Glutamatergic neuron (in vitro differentiated cells): ENCODE measurements at regions not wholly inside any gene's neighbourhood (a gene's known extent, or its start where the extent isn't known, plus 50 kb on each side); places are given as distances from the start of the nearest gene placed in this dataset.

ENCODE experiments used
- DNase-seq: peaks from one replicate; pipeline ENCODE4 v3.0.0; 2022
- H3K27ac Mint-ChIP-seq: one replicate; pipeline ENCODE4 v1.8.0; 2020; ENCODE audit warnings: mild to moderate bottlenecking, mixed read lengths, inconsistent platforms; ENCODE audit not compliant: unreplicated experiment
- H3K27me3 Mint-ChIP-seq: one replicate; pipeline ENCODE4 v1.8.0; 2020; ENCODE audit warnings: mild to moderate bottlenecking, moderate library complexity, mixed read lengths, inconsistent platforms; ENCODE audit not compliant: unreplicated experiment
- H3K36me3 Mint-ChIP-seq: one replicate; pipeline ENCODE4 v1.8.0; 2020; ENCODE audit warnings: mild to moderate bottlenecking, mixed read lengths, inconsistent platforms; ENCODE audit not compliant: unreplicated experiment
- H3K4me1 Mint-ChIP-seq: one replicate; pipeline ENCODE4 v1.8.0; 2020; ENCODE audit warnings: mild to moderate bottlenecking, low read depth, mixed read lengths, inconsistent platforms; ENCODE audit not compliant: unreplicated experiment
- H3K4me3 Mint-ChIP-seq: one replicate; pipeline ENCODE4 v1.8.0; 2020; ENCODE audit warnings: mild to moderate bottlenecking, mixed read lengths, inconsistent platforms; ENCODE audit not compliant: unreplicated experiment
- H3K9me3 Mint-ChIP-seq: one replicate; pipeline ENCODE4 v1.8.0; 2020; ENCODE audit warnings: mild to moderate bottlenecking, moderate library complexity, mixed read lengths, inconsistent platforms; ENCODE audit not compliant: unreplicated experiment
- TF ChIP-seq, protein P1 (sequence below): fragments of 200-600 bp; sonication (generic); IDR thresholded peaks from one replicate; pipeline ENCODE4 v1.5.0; 2021; ENCODE audit not compliant: partially characterized antibody, unreplicated experiment

DNA sequence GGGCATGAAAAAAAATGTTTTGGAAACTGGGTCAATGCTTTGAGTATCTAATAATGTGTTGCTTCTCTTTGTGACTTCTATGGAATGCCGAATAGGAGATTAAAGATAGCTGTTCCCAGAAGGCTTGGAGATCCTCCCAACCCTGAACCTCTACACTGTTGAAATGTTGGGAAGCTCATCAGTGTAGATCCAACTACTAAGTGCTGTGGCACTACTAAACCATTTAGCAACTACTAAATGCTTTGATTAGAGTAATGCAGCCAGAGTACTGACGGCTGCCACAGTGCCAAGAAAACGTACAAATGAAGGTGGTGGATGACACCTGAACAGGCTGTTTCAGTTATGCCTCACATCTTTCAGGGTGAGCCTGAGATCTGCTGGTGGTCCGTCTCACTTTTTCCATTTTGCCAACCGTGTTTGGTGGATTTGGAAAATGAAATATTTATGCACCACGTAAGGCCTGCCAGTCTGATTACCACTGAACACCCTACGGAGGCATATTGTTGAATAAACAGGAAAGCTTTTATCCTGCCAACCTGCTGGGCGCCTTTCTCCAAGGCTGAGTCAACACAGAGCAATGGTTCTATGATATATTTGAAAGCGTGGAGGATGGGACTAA is 938.0 kb upstream of the FLRT2 start:
- Mint-ChIP-seq H3K27me3 (no peaks in the 10 kb centered on the region), H3K36me3 (no peaks in the 10 kb centered on the region), H3K27ac (no peak overlapping the region), H3K9me3 (no peaks in the 10 kb centered on the region), H3K4me3 (no peak overlapping the region), H3K4me1 (no peaks in the 10 kb centered on the region)
- TF ChIP-seq, protein P1, sequence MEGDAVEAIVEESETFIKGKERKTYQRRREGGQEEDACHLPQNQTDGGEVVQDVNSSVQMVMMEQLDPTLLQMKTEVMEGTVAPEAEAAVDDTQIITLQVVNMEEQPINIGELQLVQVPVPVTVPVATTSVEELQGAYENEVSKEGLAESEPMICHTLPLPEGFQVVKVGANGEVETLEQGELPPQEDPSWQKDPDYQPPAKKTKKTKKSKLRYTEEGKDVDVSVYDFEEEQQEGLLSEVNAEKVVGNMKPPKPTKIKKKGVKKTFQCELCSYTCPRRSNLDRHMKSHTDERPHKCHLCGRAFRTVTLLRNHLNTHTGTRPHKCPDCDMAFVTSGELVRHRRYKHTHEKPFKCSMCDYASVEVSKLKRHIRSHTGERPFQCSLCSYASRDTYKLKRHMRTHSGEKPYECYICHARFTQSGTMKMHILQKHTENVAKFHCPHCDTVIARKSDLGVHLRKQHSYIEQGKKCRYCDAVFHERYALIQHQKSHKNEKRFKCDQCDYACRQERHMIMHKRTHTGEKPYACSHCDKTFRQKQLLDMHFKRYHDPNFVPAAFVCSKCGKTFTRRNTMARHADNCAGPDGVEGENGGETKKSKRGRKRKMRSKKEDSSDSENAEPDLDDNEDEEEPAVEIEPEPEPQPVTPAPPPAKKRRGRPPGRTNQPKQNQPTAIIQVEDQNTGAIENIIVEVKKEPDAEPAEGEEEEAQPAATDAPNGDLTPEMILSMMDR = no peak
- DNase-seq = no peak

DNA sequence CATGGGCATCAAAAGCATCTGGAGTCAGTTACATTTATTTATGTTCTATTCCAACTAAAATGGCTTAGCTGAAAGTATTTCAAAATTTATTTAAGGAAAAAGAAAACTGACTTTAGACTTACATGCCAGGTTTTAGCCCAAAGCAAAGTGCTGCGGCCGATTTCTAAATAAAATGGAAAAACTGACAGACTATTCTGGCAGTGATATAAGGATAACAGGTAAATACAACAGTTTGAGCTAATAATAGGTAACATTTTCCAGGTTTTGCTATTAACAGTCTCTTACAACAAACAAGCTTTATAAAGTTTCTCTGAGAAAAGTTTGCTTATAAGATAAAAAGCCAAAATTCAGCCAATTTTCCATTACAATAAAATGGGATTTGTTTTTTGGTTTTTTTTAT is 937.2 kb upstream of the FLRT2 start:
- Mint-ChIP-seq H3K9me3 (no peaks in the 10 kb centered on the region), H3K4me1 (no peaks in the 10 kb centered on the region), H3K36me3 (no peaks in the 10 kb centered on the region)

DNA sequence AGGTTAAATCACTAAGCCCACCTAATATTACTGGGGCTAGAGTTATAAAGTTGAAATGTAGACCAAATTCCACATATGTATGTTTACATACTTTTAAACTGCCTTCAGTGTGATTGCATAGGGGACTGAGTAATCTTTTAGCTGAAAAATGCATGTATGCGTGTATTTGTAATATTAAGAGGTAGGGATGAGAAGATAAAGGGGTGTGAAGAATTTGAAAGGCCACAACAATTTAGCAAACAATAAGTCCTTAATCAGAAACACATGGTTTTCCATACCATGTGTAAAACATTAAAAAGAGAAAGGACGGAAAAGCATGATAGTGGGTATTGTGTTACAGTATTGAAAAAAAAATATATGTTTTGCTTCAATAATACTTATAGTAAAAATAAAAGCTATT is 919.9 kb upstream of the FLRT2 start:
- H3K4me1 Mint-ChIP-seq = no peaks in the 10 kb centered on the region

More for the DNA sequence above, 937.2 kb upstream of the FLRT2 start:
- Mint-ChIP-seq H3K27ac (no peak overlapping the region), H3K27me3 (no peaks in the 10 kb centered on the region), H3K4me3 (no peak overlapping the region)
- no peak for DNase-seq
- TF ChIP-seq, protein P1 = no peak

DNA sequence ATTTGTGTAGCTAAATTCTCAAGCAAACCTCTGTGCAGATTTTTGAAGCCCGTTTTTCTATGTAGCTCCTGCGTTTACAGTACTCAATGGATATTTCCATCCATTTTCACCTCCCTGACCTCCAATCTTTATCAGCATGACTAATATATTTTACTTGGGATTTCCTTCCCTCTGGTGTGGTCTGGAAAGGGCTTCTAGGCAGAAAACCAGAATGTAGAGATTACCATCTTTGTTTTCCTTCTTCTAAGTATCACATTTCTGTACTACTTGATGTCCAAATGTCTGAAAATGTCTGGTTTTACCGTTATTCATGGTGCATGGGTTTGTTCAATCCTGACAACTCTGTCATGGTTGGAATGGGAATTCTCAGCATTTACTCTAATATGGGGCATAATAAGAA is 907.6 kb upstream of the FLRT2 start:
- no peaks in the 10 kb centered on the region for H3K27me3 Mint-ChIP-seq
- H3K4me1 Mint-ChIP-seq = no peaks in the 10 kb centered on the region
- TF ChIP-seq, protein P1 = no peak
- H3K27ac Mint-ChIP-seq = no peak overlapping the region
- H3K4me3 Mint-ChIP-seq = no peak overlapping the region
- no peaks in the 10 kb centered on the region for H3K9me3 Mint-ChIP-seq
- DNase-seq = no peak
- H3K36me3 Mint-ChIP-seq = no peaks in the 10 kb centered on the region

More for the DNA sequence above, 919.9 kb upstream of the FLRT2 start:
- TF ChIP-seq, protein P1 = no peak
- DNase-seq = no peak
- H3K27me3 Mint-ChIP-seq = no peaks in the 10 kb centered on the region
- H3K36me3 Mint-ChIP-seq = no peaks in the 10 kb centered on the region
- no peaks in the 10 kb centered on the region for H3K9me3 Mint-ChIP-seq
- no peak overlapping the region for H3K4me3 Mint-ChIP-seq
- H3K27ac Mint-ChIP-seq = no peak overlapping the region

DNA sequence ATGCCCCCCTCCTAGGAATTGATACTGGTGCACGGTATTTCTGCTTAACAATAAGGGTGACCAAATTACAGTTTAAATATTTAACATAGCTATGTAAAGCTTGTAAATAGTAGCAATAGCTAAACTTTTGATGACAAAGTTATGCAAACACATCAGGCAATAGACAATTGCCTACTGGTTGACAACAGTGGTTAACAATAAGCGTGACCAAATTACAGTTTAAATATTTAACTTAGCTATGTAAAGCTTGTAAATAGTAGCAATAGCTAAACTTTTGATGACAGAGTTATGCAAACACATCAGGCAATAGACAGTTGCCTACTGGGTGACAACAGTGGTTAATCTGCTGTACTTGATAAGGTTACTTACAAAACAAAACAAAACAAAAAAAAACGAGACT is 886.5 kb upstream of the FLRT2 start:
- no peaks in the 10 kb centered on the region for H3K4me1 Mint-ChIP-seq
- DNase-seq = no peak

More for the DNA sequence above, 886.5 kb upstream of the FLRT2 start:
- TF ChIP-seq, protein P1 = no peak
- no peaks in the 10 kb centered on the region for H3K9me3 Mint-ChIP-seq
- H3K27ac Mint-ChIP-seq = no peak overlapping the region
- no peak overlapping the region for H3K4me3 Mint-ChIP-seq
- H3K36me3 Mint-ChIP-seq = no peaks in the 10 kb centered on the region
- no peaks in the 10 kb centered on the region for H3K27me3 Mint-ChIP-seq
